ENCODE measurements at regions not wholly inside any gene's neighbourhood (a gene's known extent, or its start where the extent isn't known, plus 50 kb on each side); places are given as distances from the start of the nearest gene placed in this dataset.

GRCh38 chr9:91160181-91160580, 201.5 kb downstream of the AUH start:
- H3K27ac Mint-ChIP-seq, result no peak overlapping the region
- H3K36me3 Mint-ChIP-seq, result no peaks in the 10 kb centered on the region
- H3K9me3 Mint-ChIP-seq, result no peaks in the 10 kb centered on the region
- no peak for ATAC-seq
- peaks cover 49% of the 10 kb centered on the region for H3K4me1 Mint-ChIP-seq
- no peak overlapping the region for H3K4me3 Mint-ChIP-seq
- H3K27me3 Mint-ChIP-seq, result no peaks in the 10 kb centered on the region

GRCh38 chr9:91160599-91161464, 200.9 kb downstream of the AUH start:
- H3K9me3 Mint-ChIP-seq, result no peaks in the 10 kb centered on the region
- H3K27ac Mint-ChIP-seq, result peak overlapping the region; percentile 91
- ATAC-seq, result no peak
- H3K36me3 Mint-ChIP-seq, result no peaks in the 10 kb centered on the region
- H3K4me3 Mint-ChIP-seq, result no peak overlapping the region
- H3K27me3 Mint-ChIP-seq, result no peaks in the 10 kb centered on the region
- peaks cover 54% of the 10 kb centered on the region for H3K4me1 Mint-ChIP-seq

- ATAC-seq, result no peak
- no peaks in the 10 kb centered on the region for H3K9me3 Mint-ChIP-seq
- H3K4me3 Mint-ChIP-seq, result no peak overlapping the region
- peaks cover 49% of the 10 kb centered on the region for H3K4me1 Mint-ChIP-seq
- no peaks in the 10 kb centered on the region for H3K27me3 Mint-ChIP-seq
- peak overlapping the region; percentile 91 for H3K27ac Mint-ChIP-seq
- H3K36me3 Mint-ChIP-seq, result no peaks in the 10 kb centered on the region
Measured at GRCh38 chr9:91161465-91162300, 200.0 kb downstream of the AUH start.

- Mint-ChIP-seq H3K4me1 (peaks cover 46% of the 10 kb centered on the region), H3K4me3 (peak overlapping the region; percentile 58), H3K27ac (peak overlapping the region; percentile 91), H3K27me3 (no peaks in the 10 kb centered on the region), H3K9me3 (no peaks in the 10 kb centered on the region), H3K36me3 (no peaks in the 10 kb centered on the region)
- no peak for ATAC-seq
Measured at GRCh38 chr9:91162311-91162710, 199.4 kb downstream of the AUH start.

GRCh38 chr9:91162784-91163443, 198.8 kb downstream of the AUH start:
- Mint-ChIP-seq H3K9me3 (no peaks in the 10 kb centered on the region), H3K27me3 (no peaks in the 10 kb centered on the region), H3K4me1 (peaks cover 46% of the 10 kb centered on the region), H3K36me3 (no peaks in the 10 kb centered on the region), H3K4me3 (peak overlapping the region; percentile 58), H3K27ac (peak overlapping the region; percentile 91)
- ATAC-seq, result peak; percentile 76

GRCh38 chr9:91163444-91163772, 198.3 kb downstream of the AUH start:
- Mint-ChIP-seq H3K4me3 (peak overlapping the region; percentile 34), H3K9me3 (no peaks in the 10 kb centered on the region), H3K4me1 (peaks cover 46% of the 10 kb centered on the region), H3K36me3 (no peaks in the 10 kb centered on the region), H3K27me3 (no peaks in the 10 kb centered on the region), H3K27ac (peak overlapping the region; percentile 91)
- no peak for ATAC-seq

DNA sequence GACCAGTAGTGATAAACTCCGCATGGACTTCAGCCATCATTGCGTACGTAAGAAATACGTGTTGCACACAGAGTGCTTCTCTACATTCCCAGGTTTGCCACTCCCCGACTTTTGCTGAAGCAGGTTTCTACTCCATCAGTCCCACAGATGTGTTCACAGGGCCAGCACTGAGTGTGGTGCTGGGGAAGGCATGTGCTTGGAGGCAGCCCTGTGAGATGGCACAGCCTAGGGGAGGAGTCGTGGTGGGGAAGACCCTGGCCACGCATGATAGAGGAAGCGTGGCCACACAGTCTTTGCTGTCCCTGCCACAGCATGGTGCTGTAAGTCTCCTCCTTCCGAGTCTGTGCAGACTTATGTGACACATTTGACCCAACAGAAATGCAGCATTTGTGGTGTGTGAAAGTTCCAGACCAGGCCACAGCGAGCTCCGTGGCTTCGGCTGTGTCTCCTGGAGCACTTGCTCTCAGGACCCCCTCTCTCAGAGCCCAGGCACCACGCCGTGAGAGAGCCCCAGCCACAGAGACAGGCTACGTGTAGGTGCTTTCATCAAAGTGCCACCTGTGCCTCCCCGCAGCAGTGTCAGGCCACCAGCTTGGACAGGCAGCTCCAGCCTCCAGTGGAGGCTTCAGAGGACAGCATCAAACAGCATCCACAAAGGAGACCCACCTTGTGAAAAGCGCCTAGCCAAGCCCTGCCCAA, 197.8 kb downstream of the AUH start:
- peak overlapping the region; percentile 34 for H3K4me3 Mint-ChIP-seq
- peak overlapping the region; percentile 91 for H3K27ac Mint-ChIP-seq
- no peaks in the 10 kb centered on the region for H3K27me3 Mint-ChIP-seq
- ATAC-seq, result peak; percentile 93
- peaks cover 46% of the 10 kb centered on the region for H3K4me1 Mint-ChIP-seq
- H3K36me3 Mint-ChIP-seq, result no peaks in the 10 kb centered on the region
- H3K9me3 Mint-ChIP-seq, result no peaks in the 10 kb centered on the region

Data from stimulated activated memory B cell treated with anti-CD40 and anti-IgM and Interleukin-4, amounts not matched to agents 10 μg/mL and 1 μg/mL and 100 μg/mL, for 72 hours (primary cell).